Left hindlimb (tissue), 1 donor: ENCODE measurements at regions not wholly inside any gene's neighbourhood (a gene's known extent, or its start where the extent isn't known, plus 50 kb on each side); places are given as distances from the start of the nearest gene placed in this dataset.

Experiments
- DNase-seq: peaks from one replicate; pipeline ENCODE4 v3.0.0-alpha.2; 2018

DNA sequence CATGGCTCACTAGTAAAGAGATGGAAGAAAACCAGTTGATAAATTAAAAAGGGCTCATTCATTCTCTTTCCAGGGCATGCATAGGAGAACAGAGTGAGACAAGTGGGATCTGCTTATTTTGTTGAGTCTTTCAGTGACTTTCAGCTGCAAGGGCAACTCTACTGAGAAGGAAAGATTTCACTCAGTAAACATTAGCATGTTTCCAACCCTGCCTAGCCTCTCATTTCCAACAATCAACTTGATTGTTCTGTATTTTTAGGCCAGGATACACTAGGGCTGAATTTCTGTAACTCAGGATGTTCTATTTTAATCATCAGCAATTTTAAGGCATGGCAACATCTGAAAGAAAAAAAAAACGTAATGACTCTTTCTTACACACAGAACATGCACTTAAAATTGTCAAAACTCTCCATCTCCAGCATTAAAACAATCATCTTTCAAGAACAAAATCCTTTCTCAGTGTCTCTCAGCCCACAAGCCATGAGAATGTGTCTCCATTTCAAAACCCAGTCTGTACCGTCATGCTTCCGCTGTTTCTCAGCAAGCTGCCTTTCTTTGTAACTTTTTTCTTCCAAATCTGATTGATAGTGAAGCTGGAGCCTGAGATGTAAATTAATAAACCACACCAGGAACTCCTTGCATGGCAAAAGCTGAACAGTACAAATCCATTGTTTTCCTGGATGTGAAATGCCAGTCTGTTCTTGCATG lies 147.2 kb upstream of the KLF14 start:
- DNase-seq = no peak

DNA sequence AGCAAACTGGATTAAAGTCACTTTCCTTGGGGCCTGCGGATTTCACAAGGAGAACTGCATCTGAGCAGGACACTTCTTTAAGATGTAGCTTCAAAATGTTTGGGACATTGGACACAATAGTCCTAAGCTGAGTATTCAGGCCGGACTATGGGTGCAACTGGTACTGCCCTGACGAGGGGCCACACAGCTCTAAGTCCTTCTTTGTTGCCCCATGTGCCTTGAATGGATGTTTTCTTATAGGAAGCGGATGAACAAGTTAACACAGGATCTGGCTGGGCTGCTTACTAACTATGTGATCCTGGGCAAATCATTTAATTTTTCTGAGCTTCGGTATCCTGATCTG lies 147.8 kb upstream of the KLF14 start:
- no peak for DNase-seq

- DNase-seq = no peak
Observed at GRCh38 chr7:130882396-130882795, 148.4 kb upstream of the KLF14 start.

GRCh38 chr7:130883928-130884327 lies 149.9 kb upstream of the KLF14 start:
- DNase-seq = no peak

- no peak for DNase-seq
Observed at GRCh38 chr7:130884437-130885417, 150.7 kb upstream of the KLF14 start.

- DNase-seq = no peak
Observed at GRCh38 chr7:130886438-130887135, 152.6 kb upstream of the KLF14 start.

GRCh38 chr7:130887182-130887956 lies 153.4 kb upstream of the KLF14 start:
- DNase-seq = no peak

DNA sequence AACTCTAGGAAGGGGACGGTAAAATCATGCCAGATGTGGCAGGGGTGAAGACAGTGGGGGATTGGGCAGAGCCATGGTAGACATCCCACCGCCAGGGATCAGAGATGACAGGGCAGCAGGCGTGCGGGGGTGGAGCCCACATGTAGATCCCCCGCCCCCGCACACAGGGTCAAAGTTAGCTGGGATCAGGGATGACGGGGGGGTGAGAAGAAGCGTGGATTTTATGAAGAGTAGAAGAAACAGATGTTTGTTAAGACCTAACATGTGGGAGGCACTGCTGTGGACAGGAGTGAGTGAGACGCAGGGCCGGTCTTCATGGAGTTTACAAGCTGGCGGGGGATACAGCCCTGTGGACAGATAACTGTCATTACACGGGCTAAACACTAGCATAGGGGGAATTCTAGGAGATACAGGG lies 154.0 kb upstream of the KLF14 start:
- DNase-seq = no peak

GRCh38 chr7:130888468-130888867 lies 154.5 kb upstream of the KLF14 start:
- DNase-seq = no peak

DNA sequence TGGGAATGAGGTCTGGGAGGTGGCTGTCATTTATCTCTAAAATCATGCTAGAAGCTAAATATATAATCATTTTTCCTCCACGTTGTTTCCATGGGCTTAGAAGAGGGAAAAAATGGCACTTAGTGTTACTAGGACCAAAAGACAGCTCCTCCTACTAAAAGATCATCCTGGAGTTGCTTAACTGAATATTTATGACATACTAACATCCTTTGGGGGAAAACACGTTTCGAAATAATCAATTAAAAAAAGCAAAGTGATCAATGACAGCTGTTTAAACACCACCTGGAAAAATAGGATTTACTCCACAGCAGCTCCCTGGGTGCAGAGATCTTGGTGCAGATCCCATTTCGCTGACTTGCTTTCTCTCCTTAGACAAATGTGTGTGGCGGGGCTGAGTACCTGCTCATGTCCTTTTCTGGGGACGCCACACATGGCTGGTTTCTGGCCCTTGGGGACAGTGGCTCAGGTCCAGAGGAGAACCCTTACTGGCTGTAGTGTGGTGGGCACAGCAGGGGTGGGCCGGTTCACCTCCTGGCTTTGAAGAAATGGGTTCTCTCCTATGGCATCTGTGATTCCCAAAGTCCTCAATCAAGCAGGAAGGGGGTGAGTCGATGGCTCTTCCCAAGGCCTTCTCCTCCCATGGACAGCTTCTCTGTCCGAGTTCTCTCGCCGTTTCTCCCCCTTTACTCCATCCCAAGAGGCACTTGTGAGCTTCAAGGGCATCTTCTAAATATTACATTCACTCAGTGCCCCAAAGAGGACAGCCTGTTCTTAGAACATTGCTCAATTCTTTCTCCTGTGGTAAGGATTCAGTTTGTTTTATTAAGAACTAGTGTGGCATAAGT lies 156.4 kb upstream of the KLF14 start:
- no peak for DNase-seq

- DNase-seq = peak; percentile 64
Observed at GRCh38 chr7:130891254-130892094, 157.5 kb upstream of the KLF14 start.

- no peak for DNase-seq
Observed at GRCh38 chr7:130893441-130893894, 159.5 kb upstream of the KLF14 start.

- peak; percentile 48 for DNase-seq
Observed at GRCh38 chr7:130894146-130894908, 160.3 kb upstream of the KLF14 start.

DNA sequence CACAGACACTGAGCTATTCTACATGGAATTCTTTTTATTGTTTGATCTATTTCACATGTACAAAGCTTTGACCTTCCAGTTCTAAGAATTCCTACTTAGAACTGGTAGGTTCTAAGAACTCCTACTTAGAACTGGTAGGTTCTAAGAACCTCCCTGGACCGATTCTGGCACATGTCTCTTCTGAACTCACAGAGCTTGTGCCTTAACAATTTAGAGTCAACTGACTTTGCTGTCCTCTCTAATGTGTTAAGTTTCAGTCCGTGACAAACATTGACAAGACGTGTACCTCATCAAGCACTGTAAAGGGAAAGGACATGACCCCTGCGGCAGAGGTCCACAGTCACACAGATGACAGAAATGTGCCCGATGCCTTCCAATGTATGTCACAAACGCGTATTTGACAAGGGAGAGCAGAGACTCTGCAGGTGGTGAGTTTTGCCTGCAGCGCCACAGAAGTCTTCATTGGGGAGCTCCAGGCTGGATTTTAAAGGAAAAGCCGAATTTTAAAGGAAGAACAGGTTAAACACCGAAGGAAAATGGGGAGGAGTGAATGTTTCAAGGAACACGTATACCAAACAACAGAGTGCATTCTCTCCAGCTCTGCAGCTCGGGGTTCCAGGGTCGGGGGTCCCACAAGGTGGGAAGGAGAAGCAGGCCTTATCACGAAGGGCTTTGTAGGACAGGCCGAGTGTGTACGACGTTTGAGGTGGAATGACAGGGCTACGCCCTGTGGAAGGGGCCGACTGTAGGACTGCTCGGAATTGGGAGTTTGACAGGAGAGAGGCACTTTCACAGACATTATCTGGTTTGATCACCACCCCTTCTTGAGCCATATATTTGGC lies 161.1 kb upstream of the KLF14 start:
- DNase-seq = no peak

- no peak for DNase-seq
Observed at GRCh38 chr7:130896051-130896881, 162.3 kb upstream of the KLF14 start.

DNA sequence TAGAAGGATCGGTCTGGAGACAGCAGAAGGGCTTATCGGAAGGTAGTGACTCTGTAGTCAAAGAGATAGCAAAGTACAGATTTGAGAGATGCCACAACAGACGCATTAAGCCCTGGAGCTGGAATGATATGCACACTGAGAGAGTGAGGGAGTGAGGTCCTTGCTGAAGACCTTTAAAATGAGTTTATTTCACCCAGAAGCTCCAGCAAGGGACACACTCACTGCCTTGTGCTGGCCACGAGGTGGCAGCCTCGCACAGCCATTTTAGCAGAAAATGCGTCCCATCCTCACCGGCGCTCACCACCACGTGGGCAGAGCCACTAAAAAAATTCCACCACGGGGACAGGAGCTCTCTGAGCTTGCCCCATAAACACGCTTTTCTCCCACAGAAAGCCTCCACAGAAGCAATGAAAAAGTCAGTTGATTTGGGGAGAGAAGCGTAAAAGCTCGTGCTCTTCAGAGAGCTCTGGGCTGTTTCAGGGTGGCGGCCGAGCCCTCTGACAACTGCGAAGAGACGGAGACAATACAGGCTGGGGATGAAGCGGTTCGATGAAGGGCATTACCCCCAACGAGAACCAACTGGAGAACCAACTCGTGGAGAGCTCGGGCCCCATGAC lies 163.0 kb upstream of the KLF14 start:
- DNase-seq = peak; percentile 77
